Right lobe of liver (tissue), 6 donors: ENCODE measurements at regions not wholly inside any gene's neighbourhood (a gene's known extent, or its start where the extent isn't known, plus 50 kb on each side); places are given as distances from the start of the nearest gene placed in this dataset.

Experiments
- ATAC-seq, 4 donors: fragments of 200-7000 bp; cut with Tn5 transposase; one replicate each; pipeline ENCODE4 v1.9.1; 2020; ENCODE audit warnings: mild to moderate bottlenecking in 4 of 4, moderate library complexity in 4 of 4
- DNase-seq, 3 donors: peaks; one replicate each; pipeline ENCODE4 v3.0.0-alpha.2; 2020
- H3K27ac ChIP-seq, 3 donors: fragments of 200-600 bp; one replicate each; pipeline ENCODE4 v1.8.0; 2022
- H3K27me3 ChIP-seq, 2 donors: fragments of 200-600 bp; one replicate each; pipeline ENCODE4 v1.8.0; 2022
- H3K36me3 ChIP-seq, 4 donors: fragments of 200-600 bp; sonication (generic) in 1 of 4; one replicate each; pipeline versions ENCODE4 v1.5.1 to v1.8.0; 2017 to 2022; ENCODE audit warnings: control low read depth in 1 of 4
- H3K4me1 ChIP-seq, 4 donors: fragments of 200-600 bp; sonication (generic) in 1 of 4; one replicate each; pipeline versions ENCODE4 v1.5.1 to v1.8.0; 2017 to 2022; ENCODE audit warnings: control low read depth in 1 of 4
- H3K4me3 ChIP-seq, 3 donors: fragments of 200-600 bp; one replicate each; pipeline ENCODE4 v1.8.0; 2022
- H3K9me3 ChIP-seq, 4 donors: fragments of 200-600 bp; sonication (generic) in 1 of 4; one replicate each; pipeline versions ENCODE4 v1.5.1 to v1.8.0; 2017 to 2022; ENCODE audit warnings: control low read depth in 1 of 4
- CTCF ChIP-seq, 4 donors: fragments of 200-600 bp in 3 of 4; fragments of 450-650 bp in 1 of 4; IDR thresholded peaks; one replicate each; pipeline versions ENCODE4 v1.5.1 to v1.8.0; 2016 to 2022; ENCODE audit warnings: antibody characterized with exemption in 4 of 4, mild to moderate bottlenecking in 2 of 4
- POLR2A ChIP-seq: fragments of 450-650 bp; IDR thresholded peaks from one replicate; pipeline ENCODE4 v1.6.1; 2017; ENCODE audit warnings: antibody characterized with exemption, mild to moderate bottlenecking
- WGBS: methylation state at CpG from one replicate; pipeline ENCODE4 v1.1.6; 2018; ENCODE audit warnings: low coverage, low lambda C conversion rate; ENCODE audit not compliant: insufficient coverage; ENCODE audit errors: missing lambda C conversion rate; 5-methylcytosine and 5-hydroxymethylcytosine counted together
- intact Hi-C, 2 donors: fragments of 100-400 bp; cut with DNase I; formaldehyde crosslinking; loops; one replicate each; pipeline versions ENCODE4 v1.11.2 to v1.14.1; 2022
- donor health status: DM: no; HTN: yes; CAD: no.
- donor health status: DM: no; HTN: no; CAD: no.
- donor health status: DM: no; HTN: no; CAD: no.
- donor health status: DM: no; HTN: yes; CAD: no.
- donor health status: DM: no; HTN: yes; CAD: no.

- Histone ChIP-seq H3K27ac (no peak overlapping the region), H3K36me3 (no peaks in the 10 kb centered on the region), H3K9me3 (no peaks in the 10 kb centered on the region), H3K4me1 (no peaks in the 10 kb centered on the region), H3K4me3 (no peak overlapping the region), H3K27me3 (no peaks in the 10 kb centered on the region)
- intact Hi-C loops = no loop called here
- no peak for ATAC-seq
- no peak for DNase-seq
- 46% methylated on average over 3 of the region's 5 CpGs for WGBS
- TF ChIP-seq CTCF (IDR thresholded peaks at IDR 0.05) (no peak), POLR2A (no peak)
These were observed 211.0 kb downstream of the RBM19 start for GRCh38 chr12:113755098-113755497.

- no peaks in the 10 kb centered on the region for H3K36me3 ChIP-seq
- ATAC-seq (no peak), DNase-seq (no peak)
- TF ChIP-seq POLR2A (no peak), CTCF (IDR thresholded peaks at IDR 0.05) (no peak)
- H3K27ac ChIP-seq = no peak overlapping the region
- no peaks in the 10 kb centered on the region for H3K27me3 ChIP-seq
- H3K4me3 ChIP-seq = no peak overlapping the region
- 67% methylated on average over 2 of the region's 2 CpGs for whole genome bisulfite sequencing
- H3K9me3 ChIP-seq = no peaks in the 10 kb centered on the region
- intact Hi-C loops = no loop called here
- no peaks in the 10 kb centered on the region for H3K4me1 ChIP-seq
These were observed 214.6 kb downstream of the RBM19 start for GRCh38 chr12:113751513-113751912.

GRCh38 chr12:113749433-113749815 lies 216.7 kb downstream of the RBM19 start:
- WGBS = no CpG with 5 or more reads among the region's 1 CpG
- no peaks in the 10 kb centered on the region for H3K36me3 ChIP-seq
- intact Hi-C loops = no loop called here
- H3K9me3 ChIP-seq = no peaks in the 10 kb centered on the region
- no peak for ATAC-seq
- H3K4me3 ChIP-seq = no peak overlapping the region
- no peak overlapping the region for H3K27ac ChIP-seq
- H3K4me1 ChIP-seq = no peaks in the 10 kb centered on the region
- TF ChIP-seq CTCF (IDR thresholded peaks at IDR 0.05) (no peak), POLR2A (no peak)
- DNase-seq = no peak
- no peaks in the 10 kb centered on the region for H3K27me3 ChIP-seq

- TF ChIP-seq CTCF (IDR thresholded peaks at IDR 0.05) (no peak), POLR2A (no peak)
- Histone ChIP-seq H3K27ac (no peak overlapping the region), H3K4me1 (no peaks in the 10 kb centered on the region), H3K4me3 (no peak overlapping the region), H3K36me3 (no peaks in the 10 kb centered on the region), H3K9me3 (no peaks in the 10 kb centered on the region), H3K27me3 (no peaks in the 10 kb centered on the region)
- ATAC-seq = no peak
- no peak for DNase-seq
- WGBS = no CpG with 5 or more reads among the region's 6 CpGs
- intact Hi-C loops = no loop called here
These were observed 217.3 kb downstream of the RBM19 start for GRCh38 chr12:113748707-113749432.
